ENCODE measurements at regions not wholly inside any gene's neighbourhood (a gene's known extent, or its start where the extent isn't known, plus 50 kb on each side); places are given as distances from the start of the nearest gene placed in this dataset.
A peak's percentile ranks its signal among the peaks of the same experiment; 100 is the strongest.

DNA sequence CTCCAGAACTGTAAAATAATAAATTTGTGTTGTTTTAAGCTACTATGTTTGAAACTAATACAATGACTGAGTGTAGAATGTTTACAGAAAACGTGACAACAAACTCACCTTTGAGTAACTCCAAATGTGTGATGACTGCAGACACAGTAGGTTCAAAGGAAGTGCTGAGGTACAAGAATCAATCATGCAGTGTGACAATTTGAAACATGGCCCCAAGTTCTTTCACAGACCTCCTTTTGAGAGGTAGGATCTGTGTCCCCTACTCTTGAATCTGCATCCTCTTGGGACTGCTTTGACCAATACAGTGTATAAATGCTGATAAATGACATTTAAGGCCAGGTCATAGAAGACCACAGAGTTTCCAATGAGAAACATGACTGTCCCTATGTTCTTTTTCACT is 667.7 kb upstream of the DIPK2B start:
- Mint-ChIP-seq H3K4me3 (no peak overlapping the region), H3K27me3 (peaks cover 8% of the 10 kb centered on the region)

DNA sequence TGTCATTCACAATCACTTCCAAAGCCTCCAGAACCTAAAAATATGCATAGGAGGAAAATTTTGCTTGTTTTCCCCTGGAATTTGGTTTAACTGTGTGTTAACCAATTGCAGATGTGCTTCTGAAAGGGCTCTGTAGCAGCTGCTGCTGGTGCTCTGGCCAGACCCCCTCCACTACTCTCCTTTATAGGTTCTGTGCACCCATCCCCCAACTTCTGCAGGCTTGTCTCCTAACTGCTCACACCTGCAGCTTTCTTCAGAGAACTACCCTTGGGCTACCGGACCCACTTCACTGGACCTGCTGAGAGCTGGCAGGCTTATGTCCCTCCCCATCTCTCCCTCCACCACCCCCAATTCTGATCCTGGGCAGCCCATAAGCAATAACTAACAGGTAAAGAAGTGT is 662.1 kb upstream of the DIPK2B start:
- Mint-ChIP-seq H3K4me3 (no peak overlapping the region), H3K27ac (no peak overlapping the region), H3K4me1 (peaks cover 0 to 2% (median 0%) of the 10 kb centered on the region in 3 donors), H3K36me3 (no peaks in the 10 kb centered on the region), H3K27me3 (peaks cover 10% of the 10 kb centered on the region), H3K9me3 (peaks cover 0 to 3% (median 0%) of the 10 kb centered on the region in 3 donors)

More for the DNA sequence above, 667.7 kb upstream of the DIPK2B start:
- H3K27ac Mint-ChIP-seq = no peak overlapping the region
- no peaks in the 10 kb centered on the region for H3K4me1 Mint-ChIP-seq
- peaks cover 0 to 3% (median 0%) of the 10 kb centered on the region in 3 donors for H3K9me3 Mint-ChIP-seq
- H3K36me3 Mint-ChIP-seq = no peaks in the 10 kb centered on the region

GRCh38 chrX:45860450-45860849 is 659.8 kb upstream of the DIPK2B start:
- no peak overlapping the region for H3K4me3 Mint-ChIP-seq
- H3K9me3 Mint-ChIP-seq = peaks cover 0 to 3% (median 0%) of the 10 kb centered on the region in 3 donors
- H3K27ac Mint-ChIP-seq = peak overlapping the region in 1 of 3 donors; percentile 33
- peaks cover 0 to 2% (median 0%) of the 10 kb centered on the region in 3 donors for H3K4me1 Mint-ChIP-seq
- peaks cover 7% of the 10 kb centered on the region for H3K27me3 Mint-ChIP-seq
- no peaks in the 10 kb centered on the region for H3K36me3 Mint-ChIP-seq

- Mint-ChIP-seq H3K9me3 (peaks cover 0 to 1% (median 0%) of the 10 kb centered on the region in 3 donors), H3K4me1 (peaks cover 0 to 2% (median 0%) of the 10 kb centered on the region in 3 donors), H3K36me3 (no peaks in the 10 kb centered on the region), H3K4me3 (no peak overlapping the region), H3K27ac (no peak overlapping the region), H3K27me3 (peaks cover 9% of the 10 kb centered on the region)
Observed at GRCh38 chrX:45859407-45859806, 658.7 kb upstream of the DIPK2B start.

DNA sequence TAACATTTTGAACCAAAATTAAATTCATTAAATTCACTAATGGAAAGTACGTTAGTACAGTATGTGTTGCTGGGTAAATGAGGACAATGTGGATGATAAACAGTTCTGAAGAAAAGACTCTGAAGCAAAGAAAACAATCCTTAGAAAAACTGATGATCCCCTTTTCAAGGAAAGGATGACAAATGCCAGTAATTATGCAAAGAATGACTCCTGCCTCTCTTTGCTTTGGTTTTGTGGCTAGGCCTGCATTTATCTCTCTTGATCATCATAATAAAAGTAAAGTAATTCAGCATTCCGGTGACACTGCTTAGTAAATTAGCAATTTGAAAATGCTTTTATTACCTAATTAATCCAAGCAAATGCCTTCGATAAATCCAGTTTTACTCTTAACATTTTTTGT is 652.2 kb upstream of the DIPK2B start:
- no peak overlapping the region for H3K27ac Mint-ChIP-seq
- peaks cover 0 to 8% (median 2%) of the 10 kb centered on the region in 3 donors for H3K4me1 Mint-ChIP-seq
- H3K4me3 Mint-ChIP-seq = peak overlapping the region in 1 of 4 donors; percentile 47
- H3K36me3 Mint-ChIP-seq = no peaks in the 10 kb centered on the region
- H3K9me3 Mint-ChIP-seq = no peaks in the 10 kb centered on the region
- peaks cover 18% of the 10 kb centered on the region for H3K27me3 Mint-ChIP-seq

- Mint-ChIP-seq H3K27me3 (peaks cover 18% of the 10 kb centered on the region), H3K9me3 (no peaks in the 10 kb centered on the region), H3K4me1 (peaks cover 0 to 8% (median 2%) of the 10 kb centered on the region in 3 donors), H3K36me3 (no peaks in the 10 kb centered on the region), H3K27ac (no peak overlapping the region), H3K4me3 (peak overlapping the region; percentile 73 to 92 (median 84))
Observed at GRCh38 chrX:45851434-45851991, 650.8 kb upstream of the DIPK2B start.

GRCh38 chrX:45850775-45851433 is 650.2 kb upstream of the DIPK2B start:
- peak overlapping the region; percentile 64 to 96 (median 84) for H3K4me3 Mint-ChIP-seq
- H3K9me3 Mint-ChIP-seq = no peaks in the 10 kb centered on the region
- H3K27ac Mint-ChIP-seq = no peak overlapping the region
- H3K36me3 Mint-ChIP-seq = no peaks in the 10 kb centered on the region
- H3K4me1 Mint-ChIP-seq = peaks cover 0 to 8% (median 2%) of the 10 kb centered on the region in 3 donors
- peaks cover 18% of the 10 kb centered on the region for H3K27me3 Mint-ChIP-seq

GRCh38 chrX:45850197-45850774 is 649.6 kb upstream of the DIPK2B start:
- peaks cover 18% of the 10 kb centered on the region for H3K27me3 Mint-ChIP-seq
- H3K27ac Mint-ChIP-seq = no peak overlapping the region
- H3K4me3 Mint-ChIP-seq = peak overlapping the region; percentile 64 to 96 (median 84)
- peaks cover 0 to 8% (median 2%) of the 10 kb centered on the region in 3 donors for H3K4me1 Mint-ChIP-seq
- no peaks in the 10 kb centered on the region for H3K36me3 Mint-ChIP-seq
- H3K9me3 Mint-ChIP-seq = no peaks in the 10 kb centered on the region

DNA sequence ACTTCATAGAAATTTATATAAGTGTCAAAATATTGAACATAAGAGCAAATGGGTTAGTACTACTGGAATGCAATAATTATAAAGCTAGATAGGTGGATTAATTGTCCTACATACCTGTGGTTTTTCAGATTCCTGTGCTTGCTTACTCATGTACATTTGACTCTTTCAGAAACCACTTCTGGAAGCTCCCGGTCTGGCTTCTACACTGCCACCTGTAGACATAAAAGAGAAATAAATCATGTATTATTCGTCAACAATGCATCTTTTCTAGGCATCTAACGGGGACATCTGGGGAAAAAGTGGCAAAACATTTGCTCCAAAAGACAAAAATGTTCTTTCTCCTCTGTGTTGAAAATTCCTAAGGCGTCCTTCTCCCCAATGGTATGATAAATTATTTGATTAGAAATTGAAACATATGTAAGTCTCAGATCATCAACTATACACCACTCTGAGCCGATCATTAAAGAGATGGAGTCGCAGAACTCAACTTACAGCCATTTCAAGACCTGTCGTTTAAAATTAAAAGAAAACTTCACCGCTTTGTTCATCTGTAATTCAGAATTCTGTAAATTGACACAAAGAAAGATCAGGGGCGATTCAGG is 648.7 kb upstream of the DIPK2B start:
- Mint-ChIP-seq H3K4me3 (peak overlapping the region; percentile 64 to 96 (median 80)), H3K4me1 (peaks cover 0 to 8% (median 2%) of the 10 kb centered on the region in 3 donors), H3K9me3 (no peaks in the 10 kb centered on the region), H3K36me3 (no peaks in the 10 kb centered on the region), H3K27ac (no peak overlapping the region), H3K27me3 (peaks cover 16% of the 10 kb centered on the region)

DNA sequence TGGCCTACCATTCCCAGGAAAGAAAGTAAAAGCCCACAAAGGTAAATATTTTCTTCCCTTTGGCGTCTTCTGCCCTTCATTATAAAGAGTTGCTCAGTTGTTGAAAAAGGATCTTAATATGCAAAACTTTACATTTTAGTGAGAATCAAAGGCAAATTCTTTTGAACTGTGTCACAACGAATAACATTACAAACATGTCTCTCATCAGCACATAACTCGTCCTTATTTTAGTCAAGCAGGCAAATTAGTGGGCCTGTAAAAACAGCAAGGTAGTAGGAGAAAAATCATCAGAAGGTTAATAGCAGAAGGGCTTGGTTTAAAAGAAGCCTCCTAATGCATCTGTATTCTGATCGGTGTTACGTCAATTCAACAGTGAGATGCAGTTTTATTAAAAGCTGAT is 647.3 kb upstream of the DIPK2B start:
- no peaks in the 10 kb centered on the region for H3K36me3 Mint-ChIP-seq
- H3K4me3 Mint-ChIP-seq = no peak overlapping the region
- no peak overlapping the region for H3K27ac Mint-ChIP-seq
- no peaks in the 10 kb centered on the region for H3K9me3 Mint-ChIP-seq
- H3K4me1 Mint-ChIP-seq = peaks cover 0 to 8% (median 2%) of the 10 kb centered on the region in 3 donors
- peaks cover 10% of the 10 kb centered on the region for H3K27me3 Mint-ChIP-seq

DNA sequence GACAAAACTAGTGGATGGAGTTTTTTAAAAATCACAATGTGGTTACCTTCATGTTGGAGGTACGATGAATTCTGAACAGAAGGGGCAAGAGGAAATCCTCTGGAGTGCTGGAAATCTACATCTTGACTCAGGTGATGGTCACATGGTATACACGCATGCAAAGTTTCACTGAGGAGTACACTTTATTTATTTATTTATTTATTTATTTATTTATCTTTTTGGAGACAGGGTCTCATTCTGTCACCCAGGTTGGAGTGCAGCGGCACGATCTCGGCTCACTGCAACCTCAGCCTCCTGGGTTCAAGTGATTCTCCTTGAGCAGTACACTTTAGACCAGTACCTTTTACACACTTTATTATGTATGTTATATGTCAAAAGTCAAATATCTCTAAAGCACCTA is 645.7 kb upstream of the DIPK2B start:
- Mint-ChIP-seq H3K36me3 (no peaks in the 10 kb centered on the region), H3K9me3 (no peaks in the 10 kb centered on the region), H3K4me1 (peaks cover 2 to 8% (median 4%) of the 10 kb centered on the region in 3 donors), H3K4me3 (no peak overlapping the region), H3K27me3 (peaks cover 10% of the 10 kb centered on the region), H3K27ac (no peak overlapping the region)

- H3K4me3 Mint-ChIP-seq = no peak overlapping the region
- peaks cover 2 to 8% (median 4%) of the 10 kb centered on the region in 3 donors for H3K4me1 Mint-ChIP-seq
- no peaks in the 10 kb centered on the region for H3K9me3 Mint-ChIP-seq
- H3K36me3 Mint-ChIP-seq = no peaks in the 10 kb centered on the region
- H3K27ac Mint-ChIP-seq = no peak overlapping the region
- peaks cover 10% of the 10 kb centered on the region for H3K27me3 Mint-ChIP-seq
Observed at GRCh38 chrX:45845142-45845541, 644.5 kb upstream of the DIPK2B start.

- peaks cover 2% of the 10 kb centered on the region for H3K27me3 Mint-ChIP-seq
- H3K4me3 Mint-ChIP-seq = no peak overlapping the region
- peaks cover 0 to 4% (median 0%) of the 10 kb centered on the region in 3 donors for H3K4me1 Mint-ChIP-seq
- H3K9me3 Mint-ChIP-seq = no peaks in the 10 kb centered on the region
- H3K27ac Mint-ChIP-seq = no peak overlapping the region
- no peaks in the 10 kb centered on the region for H3K36me3 Mint-ChIP-seq
Observed at GRCh38 chrX:45843518-45843917, 642.8 kb upstream of the DIPK2B start.

GRCh38 chrX:45842926-45843315 is 642.2 kb upstream of the DIPK2B start:
- Mint-ChIP-seq H3K27me3 (peaks cover 2% of the 10 kb centered on the region), H3K9me3 (no peaks in the 10 kb centered on the region), H3K27ac (no peak overlapping the region)

DNA sequence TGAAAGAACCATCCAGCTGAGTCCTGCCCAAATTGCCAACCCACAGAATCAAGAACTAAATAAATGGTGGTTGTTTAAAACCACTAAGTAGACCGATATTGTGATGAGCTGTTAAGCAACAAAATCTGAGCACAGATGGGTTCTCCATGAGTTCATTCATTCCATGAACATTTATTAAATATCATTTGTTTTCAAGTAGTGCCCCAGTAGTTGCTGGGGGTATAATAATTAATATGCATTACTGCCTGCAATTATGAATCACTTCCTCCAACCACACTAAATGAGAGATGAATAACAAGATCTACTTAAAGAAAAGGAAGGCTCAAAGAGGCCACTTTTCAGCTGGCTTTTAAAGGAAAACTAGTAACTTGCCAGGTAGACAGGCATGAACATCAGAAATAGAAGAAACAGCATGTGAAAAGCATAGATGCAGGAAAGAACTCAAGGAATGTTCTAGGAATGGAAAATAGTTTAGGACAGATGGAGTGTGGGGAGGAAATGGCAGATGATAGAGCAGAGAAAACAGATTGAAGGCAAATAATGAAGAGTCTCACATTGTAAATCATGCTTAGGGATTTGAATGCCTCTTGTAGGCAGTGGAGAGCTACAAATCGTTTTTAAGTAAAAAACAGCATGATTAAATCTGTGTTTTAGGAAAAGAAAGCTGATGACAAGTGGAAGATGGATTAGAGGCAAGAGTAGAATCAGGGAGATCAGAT is 641.7 kb upstream of the DIPK2B start:
- Mint-ChIP-seq H3K4me3 (no peak overlapping the region), H3K27ac (no peak overlapping the region), H3K9me3 (no peaks in the 10 kb centered on the region), H3K27me3 (peaks cover 2% of the 10 kb centered on the region), H3K4me1 (peaks cover 0 to 4% (median 0%) of the 10 kb centered on the region in 3 donors), H3K36me3 (no peaks in the 10 kb centered on the region)

More at GRCh38 chrX:45842926-45843315, 642.2 kb upstream of the DIPK2B start:
- Mint-ChIP-seq H3K4me1 (peaks cover 0 to 4% (median 0%) of the 10 kb centered on the region in 3 donors), H3K36me3 (no peaks in the 10 kb centered on the region), H3K4me3 (no peak overlapping the region)
